ENCODE measurements at regions not wholly inside any gene's neighbourhood (a gene's known extent, or its start where the extent isn't known, plus 50 kb on each side); places are given as distances from the start of the nearest gene placed in this dataset.
A peak's percentile ranks its signal among the peaks of the same experiment; 100 is the strongest.
"Not testable (repeated sequence)": the region's sequence is repeated elsewhere in the genome, so short reads cannot be mapped to it uniquely, and the experiment has no call there.

GRCh38 chr3:102037791-102038190, 188.5 kb downstream of the NFKBIZ start:
- no peak for DNase-seq

GRCh38 chr3:102038477-102039142, 189.3 kb downstream of the NFKBIZ start:
- DNase-seq: no peak

- DNase-seq: not testable (repeated sequence)
These were observed 190.8 kb downstream of the NFKBIZ start for GRCh38 chr3:102040144-102040543.

GRCh38 chr3:102053375-102053989, 204.2 kb downstream of the NFKBIZ start:
- DNase-seq: no peak

GRCh38 chr3:102054543-102055080, 205.3 kb downstream of the NFKBIZ start:
- no peak for DNase-seq

- no peak for DNase-seq
These were observed 208.6 kb downstream of the NFKBIZ start for GRCh38 chr3:102057781-102058421.

- no peak for DNase-seq
These were observed 210.0 kb downstream of the NFKBIZ start for GRCh38 chr3:102059145-102059943.

- DNase-seq: no peak
These were observed 211.5 kb downstream of the NFKBIZ start for GRCh38 chr3:102060814-102061213.

- DNase-seq: no peak
These were observed 214.3 kb downstream of the NFKBIZ start for GRCh38 chr3:102063572-102063971.

GRCh38 chr3:102066470-102066869, 217.2 kb downstream of the NFKBIZ start:
- no peak for DNase-seq

- no peak for DNase-seq
These were observed 219.0 kb downstream of the NFKBIZ start for GRCh38 chr3:102068327-102068726.

GRCh38 chr3:102068736-102069135, 219.4 kb downstream of the NFKBIZ start:
- no peak for DNase-seq

- DNase-seq: no peak
These were observed 219.9 kb downstream of the NFKBIZ start for GRCh38 chr3:102069211-102069662.

- DNase-seq: no peak
These were observed 225.6 kb downstream of the NFKBIZ start for GRCh38 chr3:102074946-102075345.

GRCh38 chr3:102078401-102078800, 229.1 kb downstream of the NFKBIZ start:
- DNase-seq: no peak

GRCh38 chr3:102078854-102079808, 229.8 kb downstream of the NFKBIZ start:
- no peak for DNase-seq

- no peak for DNase-seq
These were observed 230.5 kb downstream of the NFKBIZ start for GRCh38 chr3:102079809-102080197.

- no peak for DNase-seq
These were observed 232.4 kb downstream of the NFKBIZ start for GRCh38 chr3:102081572-102082289.

GRCh38 chr3:102083473-102083872, 234.2 kb downstream of the NFKBIZ start:
- DNase-seq: peak in 1 of 2 experiments; percentile 56

GRCh38 chr3:102084006-102084405, 234.7 kb downstream of the NFKBIZ start:
- DNase-seq: no peak

- no peak for DNase-seq
These were observed 235.4 kb downstream of the NFKBIZ start for GRCh38 chr3:102084704-102085103.

Measured in NCI-H526 (cell line).